ENCODE measurements at regions not wholly inside any gene's neighbourhood (a gene's known extent, or its start where the extent isn't known, plus 50 kb on each side); places are given as distances from the start of the nearest gene placed in this dataset.

- no peak for DNase-seq (ENCODE audit: low read depth in 3 of 3, low spot score in 1 of 3)
Observed at GRCh38 chr6:45714006-45714730, 301.5 kb downstream of the CLIC5 start.
